Transverse colon (tissue), 4 donors: ENCODE measurements at regions not wholly inside any gene's neighbourhood (a gene's known extent, or its start where the extent isn't known, plus 50 kb on each side); places are given as distances from the start of the nearest gene placed in this dataset.
"Not testable (repeated sequence)": the region's sequence is repeated elsewhere in the genome, so short reads cannot be mapped to it uniquely, and the experiment has no call there.

Experiments used
- DNase-seq: peaks from one replicate; pipeline ENCODE4 v3.0.0-alpha.2; 2019
- H3K27ac ChIP-seq, 4 donors: fragments of 200-600 bp; sonication (generic); 2 replicates each; pipeline ENCODE4 v1.5.1; 2016 to 2018; ENCODE audit warnings: inconsistent platforms in 4 of 4
- H3K27me3 ChIP-seq: fragments of 200-600 bp; sonication (generic); 2 replicates; pipeline ENCODE4 v1.5.1; 2017; ENCODE audit warnings: inconsistent platforms
- H3K36me3 ChIP-seq, 4 donors: fragments of 200-600 bp; sonication (generic); 2 replicates each; pipeline ENCODE4 v1.5.1; 2017 to 2019; ENCODE audit warnings: inconsistent platforms in 4 of 4
- H3K4me1 ChIP-seq, 4 donors: fragments of 200-600 bp; sonication (generic); 2 replicates each; pipeline ENCODE4 v1.5.1; 2017 to 2020; ENCODE audit warnings: inconsistent platforms in 4 of 4
- H3K4me3 ChIP-seq, 4 donors: fragments of 200-600 bp; sonication (generic); 1 replicate in 1 of 4; 2 replicates in 3 of 4; pipeline versions ENCODE4 v1.5.1 to v1.6.1; 2017 to 2019; ENCODE audit warnings: inconsistent platforms in 4 of 4
- H3K9me3 ChIP-seq, 2 donors: fragments of 200-600 bp; sonication (generic); 2 replicates each; pipeline ENCODE4 v1.5.1; 2017 to 2019; ENCODE audit warnings: inconsistent platforms in 2 of 2
- CTCF ChIP-seq, 5 experiments: fragments of 200-600 bp in 3 of 5; fragments of 450-650 bp in 2 of 5; sonication (generic) in 3 of 5; IDR thresholded peaks; 1 replicate in 2 of 5; 2 replicates in 3 of 5; pipeline ENCODE4 v1.5.1; 2016 to 2017; ENCODE audit warnings: antibody characterized with exemption in 5 of 5, inconsistent platforms in 3 of 5, mild to moderate bottlenecking in 2 of 5, moderate library complexity in 1 of 5
- EP300 ChIP-seq: sonication (generic); formaldehyde crosslinking; IDR thresholded peaks from one replicate; pipeline ENCODE4 v1.6.1; 2017; ENCODE audit warnings: antibody characterized with exemption, low read depth
- POLR2A ChIP-seq: fragments of 450-650 bp; IDR thresholded peaks from one replicate; pipeline ENCODE4 v1.6.1; 2016; ENCODE audit warnings: antibody characterized with exemption, mild to moderate bottlenecking, moderate library complexity
- POLR2AphosphoS5 ChIP-seq, 3 donors: sonication (generic); formaldehyde crosslinking; IDR thresholded peaks; one replicate each; pipeline ENCODE4 v1.6.1; 2016; ENCODE audit warnings: antibody characterized with exemption in 3 of 3
- WGBS, 2 donors: methylation state at CpG; one replicate each; pipeline ENCODE4 v1.1.5; 2018; ENCODE audit warnings: low coverage in 1 of 2; 5-methylcytosine and 5-hydroxymethylcytosine counted together
- in situ Hi-C, 4 donors: fragments of 200-750 bp; cut with MboI; loops; one replicate each; pipeline versions ENCODE4 v1.15.0 to v1.15.1; 2017; ENCODE audit warnings: low sequenced_read_pairs in 3 of 4, low pct_ligation_motif_present in 1 of 4, low pct_unique_long_range_greater_than_20kb in 1 of 4
- intact Hi-C: fragments of 100-400 bp; cut with DNase I; formaldehyde crosslinking; loops from one replicate; pipeline ENCODE4 v1.15.1; 2023; ENCODE audit warnings: low total_unique reads

- H3K4me3 ChIP-seq = no peak overlapping the region
- intact Hi-C loops (no loop called here), in situ Hi-C loops (no loop called here)
- 53 to 67% methylated on average over 1 of the region's 1 CpG for WGBS, 2 donors
- no peak for DNase-seq
- no peak overlapping the region for H3K27ac ChIP-seq
- no peaks in the 10 kb centered on the region for H3K4me1 ChIP-seq
- H3K9me3 ChIP-seq = peaks cover 0 to 9% of the 10 kb centered on the region in 2 donors
- H3K36me3 ChIP-seq = no peaks in the 10 kb centered on the region
- TF ChIP-seq POLR2A (no peak), EP300 (no peak), POLR2AphosphoS5 (IDR thresholded peaks at IDR 0.05) (no peak), CTCF (IDR thresholded peaks at IDR 0.05) (no peak)
- no peaks in the 10 kb centered on the region for H3K27me3 ChIP-seq
Observed at GRCh38 chr10:9452056-9452455, 1397.6 kb downstream of the GATA3 start.

GRCh38 chr10:9453871-9454270 is 1399.4 kb downstream of the GATA3 start:
- intact Hi-C loops, in situ Hi-C loops, H3K27ac ChIP-seq, H3K27me3 ChIP-seq, H3K4me3 ChIP-seq, H3K4me1 ChIP-seq, DNase-seq, H3K9me3 ChIP-seq, H3K36me3 ChIP-seq: not testable (repeated sequence)
- 78 to 86% methylated on average over 3 of the region's 3 CpGs for WGBS, 2 donors

- no peak overlapping the region for H3K27ac ChIP-seq
- H3K4me3 ChIP-seq = no peak overlapping the region
- H3K27me3 ChIP-seq = no peaks in the 10 kb centered on the region
- no peaks in the 10 kb centered on the region for H3K36me3 ChIP-seq
- in situ Hi-C loops (no loop called here), intact Hi-C loops (no loop called here)
- TF ChIP-seq POLR2AphosphoS5 (IDR thresholded peaks at IDR 0.05) (no peak), POLR2A (no peak), EP300 (no peak), CTCF (IDR thresholded peaks at IDR 0.05) (no peak)
- H3K4me1 ChIP-seq = no peaks in the 10 kb centered on the region
- H3K9me3 ChIP-seq = no peaks in the 10 kb centered on the region
- no peak for DNase-seq
- WGBS, 2 donors = 62 to 92% methylated on average over 2 of the region's 2 CpGs
Observed at GRCh38 chr10:9469663-9470205, 1415.2 kb downstream of the GATA3 start.

DNA sequence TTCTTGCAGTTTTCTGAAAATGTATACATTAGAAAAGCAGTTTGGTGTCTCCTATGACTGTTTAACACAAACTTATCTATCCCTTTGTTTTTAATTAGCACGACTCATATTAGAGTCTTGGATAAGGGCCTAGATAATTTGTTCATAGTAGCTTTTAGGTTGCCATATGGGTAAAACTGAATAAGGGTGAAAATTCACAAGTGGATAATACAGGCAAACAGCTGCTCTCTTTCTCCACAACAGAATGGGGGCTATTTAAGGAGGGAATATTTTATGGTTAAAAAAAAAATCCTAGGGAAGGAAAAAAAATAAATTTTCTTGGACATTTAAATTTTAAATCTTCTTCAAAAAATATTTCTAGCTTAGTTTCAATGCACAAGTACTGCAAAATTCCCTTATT is 1416.1 kb downstream of the GATA3 start:
- Histone ChIP-seq H3K4me3 (no peak overlapping the region), H3K4me1 (no peaks in the 10 kb centered on the region), H3K9me3 (no peaks in the 10 kb centered on the region), H3K27ac (no peak overlapping the region), H3K27me3 (no peaks in the 10 kb centered on the region), H3K36me3 (no peaks in the 10 kb centered on the region)
- 58 to 72% methylated on average over 1 of the region's 1 CpG for WGBS, 2 donors
- intact Hi-C loops = no loop called here
- in situ Hi-C loops = no loop called here
- TF ChIP-seq EP300 = no peak
- no peak for TF ChIP-seq POLR2A
- TF ChIP-seq CTCF (IDR thresholded peaks at IDR 0.05) = no peak
- TF ChIP-seq POLR2AphosphoS5 (IDR thresholded peaks at IDR 0.05) = no peak
- no peak for DNase-seq

- intact Hi-C loops = no loop called here
- Histone ChIP-seq H3K27me3 (no peaks in the 10 kb centered on the region), H3K4me1 (no peaks in the 10 kb centered on the region), H3K4me3 (no peak overlapping the region), H3K36me3 (no peaks in the 10 kb centered on the region), H3K27ac (no peak overlapping the region), H3K9me3 (no peaks in the 10 kb centered on the region)
- no peak for TF ChIP-seq POLR2AphosphoS5 (IDR thresholded peaks at IDR 0.05)
- TF ChIP-seq CTCF (IDR thresholded peaks at IDR 0.05) = no peak
- no peak for TF ChIP-seq EP300
- TF ChIP-seq POLR2A = no peak
- in situ Hi-C loops = no loop called here
- DNase-seq = no peak
- WGBS, 2 donors = 52 to 61% methylated on average over 3 of the region's 3 CpGs
Observed at GRCh38 chr10:9501944-9502343, 1447.5 kb downstream of the GATA3 start.
